ENCODE measurements at regions not wholly inside any gene's neighbourhood (a gene's known extent, or its start where the extent isn't known, plus 50 kb on each side); places are given as distances from the start of the nearest gene placed in this dataset.

GRCh38 chr1:222105393-222105737 lies 363.5 kb upstream of the DUSP10 start:
- 82 to 93% methylated on average over 1 of the region's 1 CpG for WGBS, 2 donors
- Histone ChIP-seq H3K27me3 (ENCODE audit: control insufficient read depth in 3 of 3, insufficient read depth in 3 of 3, low read length in 2 of 3) (no peaks in the 10 kb centered on the region), H3K36me3 (ENCODE audit: control insufficient read depth in 4 of 4, insufficient read depth in 4 of 4, low read length in 4 of 4) (no peaks in the 10 kb centered on the region), H3K9me3 (ENCODE audit: control insufficient read depth in 4 of 4, insufficient read depth in 3 of 4, low read length in 3 of 4) (peaks cover 0 to 2% (median 0%) of the 10 kb centered on the region in 4 donors), H3K4me1 (ENCODE audit: control insufficient read depth in 5 of 5, insufficient read depth in 5 of 5, low read length in 5 of 5) (no peaks in the 10 kb centered on the region), H3K4me3 (no peak overlapping the region), H3K9ac (ENCODE audit: insufficient read depth in 1 of 2, low read length in 2 of 2) (no peak overlapping the region), H3K27ac (ENCODE audit: low read depth in 1 of 2, low read length in 1 of 2) (no peak overlapping the region)
- no peak for TF ChIP-seq CTCF (IDR thresholded peaks at IDR 0.05; ENCODE audit: control extremely low read depth, extremely low read depth)
- ATAC-seq (ENCODE audit: insufficient read depth, low FRiP score) (no peak), DNase-seq (no peak)

GRCh38 chr1:222104694-222105392 lies 363.0 kb upstream of the DUSP10 start:
- peak in 1 of 3 donors; percentile 32 for DNase-seq
- no peak overlapping the region for H3K4me3 ChIP-seq
- TF ChIP-seq CTCF (IDR thresholded peaks at IDR 0.05; ENCODE audit: control extremely low read depth, extremely low read depth) = no peak
- ATAC-seq (ENCODE audit: insufficient read depth, low FRiP score) = no peak
- no peak overlapping the region for H3K27ac ChIP-seq (ENCODE audit: low read depth in 1 of 2, low read length in 1 of 2)
- H3K9me3 ChIP-seq (ENCODE audit: control insufficient read depth in 4 of 4, insufficient read depth in 3 of 4, low read length in 3 of 4) = peaks cover 0 to 2% (median 0%) of the 10 kb centered on the region in 4 donors
- 52 to 67% methylated on average over 6 of the region's 6 CpGs for WGBS, 2 donors
- no peak overlapping the region for H3K9ac ChIP-seq (ENCODE audit: insufficient read depth in 1 of 2, low read length in 2 of 2)
- no peaks in the 10 kb centered on the region for H3K36me3 ChIP-seq (ENCODE audit: control insufficient read depth in 4 of 4, insufficient read depth in 4 of 4, low read length in 4 of 4)
- H3K4me1 ChIP-seq (ENCODE audit: control insufficient read depth in 5 of 5, insufficient read depth in 5 of 5, low read length in 5 of 5) = no peaks in the 10 kb centered on the region
- no peaks in the 10 kb centered on the region for H3K27me3 ChIP-seq (ENCODE audit: control insufficient read depth in 3 of 3, insufficient read depth in 3 of 3, low read length in 2 of 3)

- TF ChIP-seq CTCF (IDR thresholded peaks at IDR 0.05; ENCODE audit: control extremely low read depth, extremely low read depth) = no peak
- H3K27ac ChIP-seq (ENCODE audit: low read depth in 1 of 2, low read length in 1 of 2) = no peak overlapping the region
- WGBS, 2 donors = 81 to 84% methylated on average over 4 of the region's 4 CpGs
- DNase-seq = no peak
- H3K27me3 ChIP-seq (ENCODE audit: control insufficient read depth in 3 of 3, insufficient read depth in 3 of 3, low read length in 2 of 3) = no peaks in the 10 kb centered on the region
- no peaks in the 10 kb centered on the region for H3K36me3 ChIP-seq (ENCODE audit: control insufficient read depth in 4 of 4, insufficient read depth in 4 of 4, low read length in 4 of 4)
- no peak overlapping the region for H3K9ac ChIP-seq (ENCODE audit: insufficient read depth in 1 of 2, low read length in 2 of 2)
- H3K4me1 ChIP-seq (ENCODE audit: control insufficient read depth in 5 of 5, insufficient read depth in 5 of 5, low read length in 5 of 5) = no peaks in the 10 kb centered on the region
- H3K9me3 ChIP-seq (ENCODE audit: control insufficient read depth in 4 of 4, insufficient read depth in 3 of 4, low read length in 3 of 4) = peaks cover 0 to 2% (median 0%) of the 10 kb centered on the region in 4 donors
- H3K4me3 ChIP-seq = no peak overlapping the region
- no peak for ATAC-seq (ENCODE audit: insufficient read depth, low FRiP score)
Observed at GRCh38 chr1:222104097-222104496, 362.2 kb upstream of the DUSP10 start.

GRCh38 chr1:222099746-222100145 lies 357.9 kb upstream of the DUSP10 start:
- WGBS, 2 donors = 61 to 83% methylated on average over 2 of the region's 2 CpGs
- DNase-seq (no peak), ATAC-seq (ENCODE audit: insufficient read depth, low FRiP score) (no peak)
- Histone ChIP-seq H3K9me3 (ENCODE audit: control insufficient read depth in 4 of 4, insufficient read depth in 3 of 4, low read length in 3 of 4) (no peaks in the 10 kb centered on the region), H3K36me3 (ENCODE audit: control insufficient read depth in 4 of 4, insufficient read depth in 4 of 4, low read length in 4 of 4) (no peaks in the 10 kb centered on the region), H3K27me3 (ENCODE audit: control insufficient read depth in 3 of 3, insufficient read depth in 3 of 3, low read length in 2 of 3) (no peaks in the 10 kb centered on the region), H3K4me1 (ENCODE audit: control insufficient read depth in 5 of 5, insufficient read depth in 5 of 5, low read length in 5 of 5) (peaks cover 0 to 8% (median 3%) of the 10 kb centered on the region in 5 donors), H3K4me3 (no peak overlapping the region), H3K27ac (ENCODE audit: low read depth in 1 of 2, low read length in 1 of 2) (no peak overlapping the region), H3K9ac (ENCODE audit: insufficient read depth in 1 of 2, low read length in 2 of 2) (no peak overlapping the region)
- TF ChIP-seq CTCF (IDR thresholded peaks at IDR 0.05; ENCODE audit: control extremely low read depth, extremely low read depth) = no peak

Data from lung (tissue), 11 donors.